H1 (cell line): ENCODE measurements at regions not wholly inside any gene's neighbourhood (a gene's known extent, or its start where the extent isn't known, plus 50 kb on each side); places are given as distances from the start of the nearest gene placed in this dataset.

ENCODE experiments used
- CTCF ChIA-PET: fragments of 300-600 bp; sonication (Branson Sonifier 250); formaldehyde crosslinking; loops from one replicate; lab custom pipeline; 2021; ENCODE audit not compliant: partially characterized antibody; lab: Charles Lee
- POLR2A ChIA-PET: fragments of 300-600 bp; sonication (Branson Sonifier 250); formaldehyde crosslinking; loops from one replicate; lab custom pipeline; 2021; ENCODE audit warnings: inconsistent platforms; ENCODE audit not compliant: partially characterized antibody; lab: Charles Lee
- DNase-seq, 2 experiments: peaks; one replicate each; pipeline versions ENCODE4 v3.0.0 to v3.0.0-alpha.2; 2010 to 2022; ENCODE audit warnings: low spot score in 2 of 2, low read depth in 1 of 2, mixed read lengths in 1 of 2
- FAIRE-seq: peaks from 2 replicates; lab custom pipeline; 2011; peaks lifted over from hg19 to GRCh38; lab: Jason Lieb, UNC
- H2AFZ ChIP-seq: 2 replicates; pipeline ENCODE4 v1.8.1; 2012; ENCODE audit warnings: low read length, inconsistent platforms
- H2AK5ac ChIP-seq: 2 replicates; pipeline ENCODE4 v1.6.1; 2013; ENCODE audit warnings: low read depth, low read length
- H2BK120ac ChIP-seq: replicated peaks from 2 replicates; pipeline ENCODE3; 2013; ENCODE audit warnings: low read depth, low read length, inconsistent platforms
- H2BK12ac ChIP-seq: 2 replicates; pipeline ENCODE4 v1.6.1; 2013; ENCODE audit warnings: low read depth, low read length
- H2BK15ac ChIP-seq: 2 replicates; pipeline ENCODE4 v1.6.1; 2013; ENCODE audit warnings: low read length
- H2BK20ac ChIP-seq: 2 replicates; pipeline ENCODE4 v1.6.1; 2013; ENCODE audit warnings: low read length
- H2BK5ac ChIP-seq: 2 replicates; pipeline ENCODE4 v1.6.1; 2013; ENCODE audit warnings: low read depth, low read length
- H3K14ac ChIP-seq: 2 replicates; pipeline ENCODE4 v1.6.1; 2013; ENCODE audit warnings: inconsistent platforms; ENCODE audit not compliant: insufficient read length
- H3K18ac ChIP-seq: 2 replicates; pipeline ENCODE4 v1.6.1; 2013; ENCODE audit warnings: low read length; ENCODE audit errors: extremely low read depth
- H3K23ac ChIP-seq: 2 replicates; pipeline ENCODE4 v1.6.1; 2013; ENCODE audit warnings: inconsistent platforms; ENCODE audit not compliant: insufficient read length
- H3K23me2 ChIP-seq: 2 replicates; pipeline ENCODE4 v1.6.1; 2013; ENCODE audit warnings: low read depth, low read length
- H3K27ac ChIP-seq: 2 replicates; pipeline ENCODE4 v1.6.1; 2011; ENCODE audit warnings: low read depth, low read length, inconsistent platforms
- H3K27me3 ChIP-seq, 4 experiments: replicated peaks in 1 of 4; 1 replicate in 1 of 4; 2 replicates in 3 of 4; pipeline versions ENCODE4 v1.6.1 to v1.8.1; 2011 to 2013; ENCODE audit warnings: low read length in 3 of 4, mild to moderate bottlenecking in 3 of 4, inconsistent platforms in 2 of 4, mixed read lengths in 2 of 4, moderate library complexity in 1 of 4; ENCODE audit not compliant: control insufficient read depth in 3 of 4, insufficient read depth in 3 of 4; ENCODE audit errors: extremely low read depth in 1 of 4
- H3K36me3 ChIP-seq, 4 experiments: 2 replicates each; pipeline versions ENCODE4 v1.6.1 to v1.8.1; 2011 to 2013; ENCODE audit warnings: mild to moderate bottlenecking in 4 of 4, low read length in 3 of 4, moderate library complexity in 2 of 4, control low read depth in 1 of 4, inconsistent platforms in 1 of 4; ENCODE audit not compliant: insufficient read depth in 4 of 4, control insufficient read depth in 2 of 4
- H3K4ac ChIP-seq: replicated peaks from 2 replicates; pipeline ENCODE3; 2013; ENCODE audit warnings: low read length, low read depth, mixed read lengths, inconsistent platforms; ENCODE audit not compliant: insufficient read length
- H3K4me1 ChIP-seq, 4 experiments: replicated peaks in 1 of 4; 1 replicate in 1 of 4; 2 replicates in 3 of 4; pipeline versions ENCODE4 v1.6.1 to v1.8.1; 2011 to 2013; ENCODE audit warnings: low read length in 3 of 4, inconsistent platforms in 2 of 4, mixed read lengths in 1 of 4; ENCODE audit not compliant: insufficient read depth in 4 of 4, control insufficient read depth in 3 of 4
- H3K4me2 ChIP-seq, 2 experiments: 2 replicates each; pipeline versions ENCODE4 v1.6.1 to v1.8.1; 2011 to 2013; ENCODE audit warnings: low read depth in 2 of 2, low read length in 2 of 2, control low read depth in 1 of 2, inconsistent platforms in 1 of 2, mild to moderate bottlenecking in 1 of 2; ENCODE audit not compliant: insufficient read depth in 1 of 2
- H3K4me3 ChIP-seq, 4 experiments: fragments of 200-600, 300-600 bp in 1 of 4; sonication (generic), shearing (Covaris generic), sonication (Bioruptor Twin) in 1 of 4; 2 replicates each; pipeline versions ENCODE4 v1.5.1 to v1.8.1; 2011 to 2016; ENCODE audit warnings: low read length in 4 of 4, low read depth in 3 of 4, control low read depth in 2 of 4, inconsistent platforms in 2 of 4, mild to moderate bottlenecking in 2 of 4, mixed read lengths in 1 of 4, moderate library complexity in 1 of 4; ENCODE audit not compliant: insufficient read depth in 2 of 4; ENCODE audit errors: extremely low read depth in 1 of 4
- H3K56ac ChIP-seq: replicated peaks from 2 replicates; pipeline ENCODE3; 2013; ENCODE audit warnings: low read depth, mild to moderate bottlenecking, mixed read lengths, low read length, inconsistent platforms; ENCODE audit not compliant: insufficient read length
- H3K79me1 ChIP-seq: 2 replicates; pipeline ENCODE4 v1.6.1; 2013; ENCODE audit warnings: low read depth, low read length, control low read depth
- H3K79me2 ChIP-seq, 2 experiments: 2 replicates each; pipeline versions ENCODE4 v1.6.1 to v1.8.1; 2012 to 2013; ENCODE audit warnings: low read length in 2 of 2, mild to moderate bottlenecking in 2 of 2, inconsistent platforms in 1 of 2; ENCODE audit not compliant: insufficient read depth in 2 of 2, control insufficient read depth in 1 of 2
- H3K9ac ChIP-seq, 4 experiments: replicated peaks in 1 of 4; 1 replicate in 1 of 4; 2 replicates in 3 of 4; pipeline versions ENCODE4 v1.6.1 to v1.8.1; 2011 to 2013; ENCODE audit warnings: low read depth in 3 of 4, low read length in 3 of 4, control low read depth in 2 of 4, mild to moderate bottlenecking in 2 of 4, moderate library complexity in 2 of 4, inconsistent platforms in 1 of 4; ENCODE audit errors: extremely low read depth in 1 of 4
- H3K9me3 ChIP-seq, 2 experiments: 2 replicates each; pipeline versions ENCODE4 v1.6.1 to v1.8.1; 2012 to 2013; ENCODE audit warnings: mild to moderate bottlenecking in 2 of 2, moderate library complexity in 2 of 2, control low read depth in 1 of 2, inconsistent platforms in 1 of 2, low read depth in 1 of 2, low read length in 1 of 2, mixed read lengths in 1 of 2; ENCODE audit not compliant: insufficient read depth in 2 of 2
- H4K20me1 ChIP-seq, 2 experiments: replicated peaks in 1 of 2; 2 replicates each; pipeline versions ENCODE3 to v1.8.1; 2011 to 2013; ENCODE audit warnings: inconsistent platforms in 2 of 2, low read length in 2 of 2, mild to moderate bottlenecking in 1 of 2; ENCODE audit not compliant: insufficient read depth in 2 of 2, control insufficient read depth in 1 of 2
- H4K5ac ChIP-seq: 2 replicates; pipeline ENCODE4 v1.6.1; 2013; ENCODE audit warnings: low read length, low read depth, mixed read lengths, inconsistent platforms; ENCODE audit not compliant: insufficient read length
- H4K8ac ChIP-seq: 2 replicates; pipeline ENCODE4 v1.8.0; 2013; ENCODE audit warnings: mild to moderate bottlenecking, moderate library complexity, low read length, inconsistent platforms; ENCODE audit not compliant: insufficient read depth; ENCODE audit errors: extremely low read depth
- H4K91ac ChIP-seq: replicated peaks from 2 replicates; pipeline ENCODE3; 2013; ENCODE audit warnings: low read length, mixed read lengths, inconsistent platforms; ENCODE audit not compliant: insufficient read length
- ASH2L ChIP-seq: fragments of 200-600, 300-600 bp; sonication (generic); IDR thresholded peaks from one replicate; pipeline ENCODE4 v1.7.1; 2017; ENCODE audit warnings: low read length
- CHD1 ChIP-seq: IDR thresholded peaks from 2 replicates; pipeline ENCODE4 v1.6.1; 2012; ENCODE audit warnings: low read depth, low read length, improper control_type of control experiment
- MAX ChIP-seq: IDR thresholded peaks from 2 replicates; pipeline ENCODE4 v1.6.1; 2012; ENCODE audit warnings: inconsistent platforms
- PHF8 ChIP-seq: fragments of 200-600 bp; sonication (generic); conservative IDR thresholded peaks from 2 replicates; pipeline ENCODE4 v1.7.1; 2012; ENCODE audit warnings: low read depth, mild to moderate bottlenecking, inconsistent platforms, low read length, moderate library complexity
- POLR2A ChIP-seq, 2 experiments: IDR thresholded peaks; 1 replicate in 1 of 2; 2 replicates in 1 of 2; pipeline ENCODE4 v1.6.1; 2011; ENCODE audit warnings: low read depth in 2 of 2, low read length in 2 of 2, mild to moderate bottlenecking in 2 of 2; ENCODE audit errors: control extremely low read depth in 1 of 2
- RAD21 ChIP-seq, 2 experiments: IDR thresholded peaks in 1 of 2; conservative IDR thresholded peaks in 1 of 2; 2 replicates each; pipeline ENCODE4 v1.6.1; 2011; ENCODE audit warnings: low read depth in 2 of 2, low read length in 2 of 2, improper control_type of control experiment in 1 of 2, inconsistent platforms in 1 of 2, mild to moderate bottlenecking in 1 of 2, moderate library complexity in 1 of 2
- RXRA ChIP-seq: IDR thresholded peaks from 2 replicates; pipeline ENCODE4 v1.6.1; 2011; ENCODE audit warnings: low read depth, mild to moderate bottlenecking, low read length, moderate library complexity; ENCODE audit not compliant: insufficient read depth
- SIRT6 ChIP-seq: IDR thresholded peaks from one replicate; pipeline ENCODE4 v1.7.1; 2012; ENCODE audit warnings: low read length, inconsistent platforms
- SP4 ChIP-seq: IDR thresholded peaks from 2 replicates; pipeline ENCODE4 v1.6.1; 2012; ENCODE audit warnings: low read length, inconsistent platforms
- TCF12 ChIP-seq: IDR thresholded peaks from 2 replicates; pipeline ENCODE4 v1.6.1; 2011; ENCODE audit warnings: low read depth, mild to moderate bottlenecking, low read length
- YY1 ChIP-seq: IDR thresholded peaks from 2 replicates; pipeline ENCODE4 v1.6.1; 2011; ENCODE audit warnings: low read depth, mild to moderate bottlenecking, low read length
- WGBS, 2 experiments: shearing (Covaris generic) in 1 of 2; methylation state at CpG; one replicate each; pipeline versions ENCODE4 v1.1.6 to v1.1.7; 2013 to 2015; ENCODE audit warnings: low lambda C conversion rate in 2 of 2, mixed read lengths in 2 of 2, inconsistent platforms in 1 of 2, low coverage in 1 of 2, missing lambda C conversion rate in 1 of 2; ENCODE audit not compliant: insufficient replicate concordance in 2 of 2, insufficient coverage in 1 of 2, insufficient read length in 1 of 2; ENCODE audit errors: extremely low coverage in 1 of 2, missing lambda C conversion rate in 1 of 2; 5-methylcytosine and 5-hydroxymethylcytosine counted together

- POLR2A ChIA-PET: no interaction called here
- Histone ChIP-seq H3K79me1 (no peaks in the 10 kb centered on the region), H2AK5ac (no peak overlapping the region), H2AFZ (no peak overlapping the region), H3K4me3 (no peak overlapping the region), H3K9me3 (no peaks in the 10 kb centered on the region), H3K4me1 (no peaks in the 10 kb centered on the region), H2BK120ac (no peak overlapping the region), H3K27ac (no peak overlapping the region), H4K8ac (no peak overlapping the region), H3K4me2 (no peak overlapping the region), H3K79me2 (no peaks in the 10 kb centered on the region), H3K56ac (no peak overlapping the region), H3K36me3 (no peaks in the 10 kb centered on the region), H4K20me1 (no peaks in the 10 kb centered on the region), H3K23ac (no peak overlapping the region), H2BK15ac (no peak overlapping the region), H2BK12ac (no peak overlapping the region), H3K4ac (no peak overlapping the region), H4K91ac (no peak overlapping the region), H3K9ac (no peak overlapping the region), H3K23me2 (no peaks in the 10 kb centered on the region), H2BK20ac (no peak overlapping the region), H4K5ac (no peak overlapping the region), H2BK5ac (no peak overlapping the region), H3K27me3 (peaks cover 0 to 1% (median 0%) of the 10 kb centered on the region in 4 experiments; a peak in 1 of 7 replicates), H3K18ac (no peak overlapping the region), H3K14ac (no peak overlapping the region)
- CTCF ChIA-PET: no interaction called here
- no peak for DNase-seq
- FAIRE-seq: no peak
- no peak for TF ChIP-seq MAX
- TF ChIP-seq POLR2A (IDR thresholded peaks at IDR 0.05; ENCODE audit: control extremely low read depth in 1 of 2, low read depth in 2 of 2, low read length in 2 of 2): no peak
- TF ChIP-seq SP4: no peak
- no peak for TF ChIP-seq CHD1
- TF ChIP-seq SIRT6: no peak
- TF ChIP-seq PHF8: no peak
- no peak for TF ChIP-seq TCF12
- TF ChIP-seq RXRA: no peak
- TF ChIP-seq ASH2L: no peak
- no peak for TF ChIP-seq YY1
- no peak for TF ChIP-seq RAD21 (IDR thresholded peaks at IDR 0.05 in 1 of 2, conservative IDR thresholded peaks at IDR 0.05 in 1 of 2; ENCODE audit: low read depth in 2 of 2, low read length in 2 of 2)
- 96% methylated on average over 3 of the region's 3 CpGs; no CpG with 5 or more reads in 1 of the 2 experiments for WGBS, 2 experiments
Observed at GRCh38 chr2:4597400-4597799, 894.0 kb downstream of the DCDC2C start.
